A549 (cell line): ENCODE measurements at regions not wholly inside any gene's neighbourhood (a gene's known extent, or its start where the extent isn't known, plus 50 kb on each side); places are given as distances from the start of the nearest gene placed in this dataset.

Source experiments
- BHLHE40 ChIP-seq: IDR thresholded peaks from 2 replicates; pipeline ENCODE4 v1.6.1; 2012; ENCODE audit warnings: low read depth, low read length, inconsistent platforms
- CTCF ChIP-seq: fragments of >200 bp; sonication (Bioruptor Twin); formaldehyde crosslinking; IDR thresholded peaks from 3 replicates; pipeline ENCODE4 v1.5.1; 2016
- EHMT2 ChIP-seq: fragments of 200-600 bp; sonication (generic); IDR thresholded peaks from 2 replicates; pipeline ENCODE4 v1.6.1; 2016; ENCODE audit warnings: antibody characterized with exemption, low read depth, mild to moderate bottlenecking, moderate library complexity
- EP300 ChIP-seq, 2 experiments: fragments of >200 bp; sonication (Bioruptor Twin); formaldehyde crosslinking; IDR thresholded peaks; 2 replicates in 1 of 2; 3 replicates in 1 of 2; pipeline ENCODE4 v1.6.1; 2016 to 2017
- FOSL2 ChIP-seq, 2 experiments: fragments of 450-650 bp in 1 of 2; fragments of >200 bp in 1 of 2; sonication (Bioruptor Twin) in 1 of 2; formaldehyde crosslinking; IDR thresholded peaks; 2 replicates each; pipeline versions ENCODE4 v1.5.0 to v1.6.1; 2016 to 2020; ENCODE audit warnings: mild to moderate bottlenecking in 1 of 2, moderate library complexity in 1 of 2
- JUN ChIP-seq, 2 experiments: fragments of >200 bp; sonication (Bioruptor Twin); formaldehyde crosslinking; IDR thresholded peaks; 2 replicates in 1 of 2; 3 replicates in 1 of 2; pipeline ENCODE4 v1.6.1; 2016 to 2017
- NFE2L2 ChIP-seq: fragments of 150-350 bp; conservative IDR thresholded peaks from 2 replicates; pipeline ENCODE4 v1.6.1; 2014; ENCODE audit warnings: low read length
- PHF8 ChIP-seq: fragments of 200-600 bp; sonication (generic); IDR thresholded peaks from 2 replicates; pipeline ENCODE4 v1.6.1; 2016; ENCODE audit warnings: low read depth, mild to moderate bottlenecking, antibody characterized with exemption, moderate library complexity, borderline replicate concordance
- POLR2A ChIP-seq: IDR thresholded peaks from 2 replicates; pipeline ENCODE4 v1.6.1; 2012; ENCODE audit warnings: mild to moderate bottlenecking, low read length
- RAD21 ChIP-seq, 2 experiments: fragments of >200 bp in 1 of 2; sonication (Bioruptor Twin) in 1 of 2; formaldehyde crosslinking in 1 of 2; IDR thresholded peaks in 1 of 2; conservative IDR thresholded peaks in 1 of 2; 2 replicates in 1 of 2; 3 replicates in 1 of 2; pipeline ENCODE4 v1.6.1; 2012 to 2018; ENCODE audit warnings: inconsistent platforms in 1 of 2
- RFX5 ChIP-seq: fragments of 450-650 bp; IDR thresholded peaks from 2 replicates; pipeline ENCODE4 v1.7.1; 2014; ENCODE audit warnings: antibody characterized with exemption, mild to moderate bottlenecking, moderate library complexity
- TF ChIP-seq, protein P1 (sequence below): IDR thresholded peaks from 2 replicates; pipeline ENCODE4 v1.6.1; 2012

GRCh38 chr4:100113732-100114131, 76.5 kb downstream of the DDIT4L start:
- TF ChIP-seq CTCF (no peak), EP300 (IDR thresholded peaks at IDR 0.05) (no peak), RFX5 (no peak), FOSL2 (IDR thresholded peaks at IDR 0.05) (no peak), FOSL2 (CRISPR knock-in tag; IDR thresholded peaks at IDR 0.05) (no peak), PHF8 (no peak), POLR2A (no peak), RAD21 (conservative IDR thresholded peaks at IDR 0.05 in 1 of 2, IDR thresholded peaks at IDR 0.05 in 1 of 2) (no peak), JUN (IDR thresholded peaks at IDR 0.05) (no peak), BHLHE40 (no peak), EHMT2 (no peak), NFE2L2 (no peak)
- TF ChIP-seq, protein P1, sequence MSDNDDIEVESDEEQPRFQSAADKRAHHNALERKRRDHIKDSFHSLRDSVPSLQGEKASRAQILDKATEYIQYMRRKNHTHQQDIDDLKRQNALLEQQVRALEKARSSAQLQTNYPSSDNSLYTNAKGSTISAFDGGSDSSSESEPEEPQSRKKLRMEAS, result no peak
